Vagina (tissue), 2 donors: ENCODE measurements at regions not wholly inside any gene's neighbourhood (a gene's known extent, or its start where the extent isn't known, plus 50 kb on each side); places are given as distances from the start of the nearest gene placed in this dataset.
A peak's percentile ranks its signal among the peaks of the same experiment; 100 is the strongest.

Source experiments
- DNase-seq, 2 donors: peaks; one replicate each; pipeline ENCODE4 v3.0.0-alpha.2; 2017; ENCODE audit errors: extremely low spot score in 2 of 2
- H3K27ac ChIP-seq: fragments of 200-600 bp; sonication (generic); one replicate; pipeline ENCODE4 v1.5.1; 2019
- H3K27me3 ChIP-seq: fragments of 200-600 bp; sonication (generic); one replicate; pipeline ENCODE4 v1.5.1; 2019
- H3K36me3 ChIP-seq, 2 donors: fragments of 200-600 bp; sonication (generic); one replicate each; pipeline ENCODE4 v1.5.1; 2017 to 2019
- H3K4me1 ChIP-seq: fragments of 200-600 bp; sonication (generic); one replicate; pipeline ENCODE4 v1.5.1; 2019
- H3K4me3 ChIP-seq, 2 donors: fragments of 200-600 bp; sonication (generic); 1 replicate in 1 of 2; 2 replicates in 1 of 2; pipeline ENCODE4 v1.5.1; 2016 to 2019
- H3K9me3 ChIP-seq: fragments of 200-600 bp; sonication (generic); one replicate; pipeline ENCODE4 v1.5.1; 2019
- CTCF ChIP-seq, 3 experiments: fragments of 450-650 bp in 2 of 3; fragments of 200-600 bp in 1 of 3; sonication (generic) in 1 of 3; IDR thresholded peaks; one replicate each; pipeline ENCODE4 v1.5.1; 2017 to 2019; ENCODE audit warnings: antibody characterized with exemption in 3 of 3, mild to moderate bottlenecking in 2 of 3, moderate library complexity in 2 of 3
- POLR2A ChIP-seq, 2 donors: fragments of 450-650 bp; IDR thresholded peaks; one replicate each; pipeline ENCODE4 v1.6.1; 2017; ENCODE audit warnings: antibody characterized with exemption in 2 of 2, mild to moderate bottlenecking in 2 of 2, moderate library complexity in 2 of 2
- POLR2AphosphoS5 ChIP-seq, 2 donors: sonication (generic); formaldehyde crosslinking; IDR thresholded peaks; one replicate each; pipeline ENCODE4 v1.9.0; 2017; ENCODE audit warnings: antibody characterized with exemption in 2 of 2, mild to moderate bottlenecking in 2 of 2, low read depth in 1 of 2; ENCODE audit not compliant: insufficient read depth in 1 of 2
- intact Hi-C: fragments of 100-400 bp; cut with DNase I; formaldehyde crosslinking; loops from one replicate; pipeline ENCODE4 v1.15.1; 2023

DNA sequence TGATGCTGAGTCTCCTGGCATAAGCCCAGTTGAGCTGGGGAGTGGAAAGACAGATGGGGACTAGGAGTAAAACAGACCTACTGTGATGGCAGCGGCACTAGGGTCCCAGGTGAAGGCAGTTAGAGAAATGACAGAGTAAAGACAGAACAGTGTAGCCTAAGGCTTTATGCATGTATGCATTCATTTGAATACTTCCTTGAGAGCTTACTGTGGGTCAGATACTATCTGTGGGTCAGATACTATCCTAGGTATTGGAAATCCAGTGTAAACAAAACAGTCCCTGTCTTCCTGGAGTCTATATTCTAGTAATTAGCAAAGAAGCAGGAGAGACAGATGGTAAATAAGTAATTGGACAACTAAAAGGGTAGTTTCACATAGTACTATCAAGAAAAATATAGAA lies 73.7 kb upstream of the LRCH1 start:
- DNase-seq: no peak
- Histone ChIP-seq H3K4me3 (no peak overlapping the region), H3K4me1 (peaks cover 19% of the 10 kb centered on the region), H3K36me3 (no peaks in the 10 kb centered on the region), H3K27me3 (no peaks in the 10 kb centered on the region), H3K27ac (no peak overlapping the region), H3K9me3 (peaks cover 5% of the 10 kb centered on the region)
- intact Hi-C loops: no loop called here
- TF ChIP-seq POLR2AphosphoS5 (IDR thresholded peaks at IDR 0.05; ENCODE audit: insufficient read depth in 1 of 2, low read depth in 1 of 2): no peak
- no peak for TF ChIP-seq CTCF (IDR thresholded peaks at IDR 0.05)
- no peak for TF ChIP-seq POLR2A (IDR thresholded peaks at IDR 0.05)

- no peak overlapping the region for H3K4me3 ChIP-seq
- H3K36me3 ChIP-seq: no peaks in the 10 kb centered on the region
- no peaks in the 10 kb centered on the region for H3K9me3 ChIP-seq
- H3K27ac ChIP-seq: no peak overlapping the region
- TF ChIP-seq POLR2A (IDR thresholded peaks at IDR 0.05) (no peak), POLR2AphosphoS5 (IDR thresholded peaks at IDR 0.05; ENCODE audit: insufficient read depth in 1 of 2, low read depth in 1 of 2) (no peak), CTCF (IDR thresholded peaks at IDR 0.05) (no peak)
- intact Hi-C loops: no loop called here
- H3K4me1 ChIP-seq: peaks cover 21% of the 10 kb centered on the region
- no peak for DNase-seq
- no peaks in the 10 kb centered on the region for H3K27me3 ChIP-seq
Measured at GRCh38 chr13:46478651-46479050, 74.3 kb upstream of the LRCH1 start.

DNA sequence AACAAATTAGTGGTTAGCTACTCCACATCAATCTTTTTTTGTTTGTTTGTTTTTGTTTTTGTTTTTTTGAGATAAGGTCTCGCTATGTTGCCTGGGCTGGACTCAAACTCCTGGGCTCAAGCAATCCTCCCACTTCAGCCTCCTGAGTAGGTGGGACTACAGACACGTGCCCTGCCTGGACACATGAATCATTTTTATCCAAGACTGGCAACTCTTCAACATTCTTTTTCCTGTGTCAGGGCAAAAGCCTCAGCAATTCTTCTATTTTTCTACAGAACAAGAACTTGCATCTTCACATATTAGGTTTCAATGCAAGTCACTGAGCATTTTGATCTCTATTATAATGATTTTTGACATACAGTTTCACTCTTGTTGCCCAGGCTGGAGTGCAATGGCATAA lies 76.8 kb upstream of the LRCH1 start:
- Histone ChIP-seq H3K27ac (peak overlapping the region; percentile 49), H3K4me1 (peaks cover 21% of the 10 kb centered on the region)

DNA sequence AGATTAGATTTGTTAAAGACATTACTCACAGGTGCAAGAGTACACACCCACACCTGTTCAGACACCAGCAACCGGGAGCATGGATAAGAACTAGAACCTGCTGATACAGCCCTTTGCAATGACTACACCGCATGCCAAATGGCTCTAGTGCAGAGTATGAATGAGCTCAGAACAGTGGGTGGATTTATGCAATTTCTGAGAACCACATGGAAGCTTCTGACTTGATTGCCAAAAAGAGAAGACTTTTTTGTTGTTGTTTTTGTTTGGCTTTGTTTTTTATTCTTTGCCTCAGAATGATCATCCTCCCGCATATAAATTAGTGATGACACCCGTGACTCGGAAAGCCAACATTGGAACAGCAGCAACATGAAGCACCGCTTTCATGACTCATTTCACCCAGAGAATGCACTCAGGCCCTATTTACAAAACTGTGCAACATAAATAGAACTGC lies 77.4 kb upstream of the LRCH1 start:
- no peak for TF ChIP-seq POLR2A (IDR thresholded peaks at IDR 0.05)
- TF ChIP-seq POLR2AphosphoS5 (IDR thresholded peaks at IDR 0.05; ENCODE audit: insufficient read depth in 1 of 2, low read depth in 1 of 2): peak in 1 of 2 donors; percentile 30
- TF ChIP-seq CTCF (IDR thresholded peaks at IDR 0.05): no peak
- H3K4me3 ChIP-seq: no peak overlapping the region
- no peaks in the 10 kb centered on the region for H3K27me3 ChIP-seq
- peaks cover 21% of the 10 kb centered on the region for H3K4me1 ChIP-seq
- H3K36me3 ChIP-seq: no peaks in the 10 kb centered on the region
- H3K9me3 ChIP-seq: no peaks in the 10 kb centered on the region
- DNase-seq: no peak
- intact Hi-C loops: no loop called here
- H3K27ac ChIP-seq: peak overlapping the region; percentile 49

More for the DNA sequence above, 76.8 kb upstream of the LRCH1 start:
- Histone ChIP-seq H3K36me3 (no peaks in the 10 kb centered on the region), H3K27me3 (no peaks in the 10 kb centered on the region), H3K9me3 (no peaks in the 10 kb centered on the region), H3K4me3 (no peak overlapping the region)
- no peak for TF ChIP-seq POLR2AphosphoS5 (IDR thresholded peaks at IDR 0.05; ENCODE audit: insufficient read depth in 1 of 2, low read depth in 1 of 2)
- TF ChIP-seq POLR2A (IDR thresholded peaks at IDR 0.05): no peak
- no peak for TF ChIP-seq CTCF (IDR thresholded peaks at IDR 0.05)
- intact Hi-C loops: no loop called here
- no peak for DNase-seq

GRCh38 chr13:46473806-46474205 lies 79.2 kb upstream of the LRCH1 start:
- no peaks in the 10 kb centered on the region for H3K27me3 ChIP-seq
- H3K36me3 ChIP-seq: no peaks in the 10 kb centered on the region
- intact Hi-C loops: no loop called here
- DNase-seq: no peak
- no peaks in the 10 kb centered on the region for H3K9me3 ChIP-seq
- TF ChIP-seq POLR2AphosphoS5 (IDR thresholded peaks at IDR 0.05; ENCODE audit: insufficient read depth in 1 of 2, low read depth in 1 of 2): no peak
- no peak overlapping the region for H3K4me3 ChIP-seq
- H3K4me1 ChIP-seq: peaks cover 21% of the 10 kb centered on the region
- H3K27ac ChIP-seq: no peak overlapping the region
